B cell (primary cell): ENCODE measurements at regions not wholly inside any gene's neighbourhood (a gene's known extent, or its start where the extent isn't known, plus 50 kb on each side); places are given as distances from the start of the nearest gene placed in this dataset.

Experiments
- ATAC-seq: fragments of 200-7000 bp; cut with Tn5 transposase; one replicate; pipeline ENCODE4 v1.10.0; 2021; ENCODE audit warnings: low read depth, mild to moderate bottlenecking, moderate number of reproducible peaks, moderate library complexity
- CTCF ChIA-PET: fragments of 350-600 bp; sonication (Branson Sonifier 250); formaldehyde crosslinking; loops from one replicate; lab custom pipeline; 2021; ENCODE audit warnings: antibody characterized with exemption, inconsistent platforms; lab: Charles Lee
- POLR2A ChIA-PET: fragments of 350-600 bp; sonication (Branson Sonifier 250); formaldehyde crosslinking; loops from one replicate; lab custom pipeline; 2021; ENCODE audit warnings: antibody characterized with exemption; lab: Charles Lee
- DNase-seq: peaks from one replicate; pipeline ENCODE4 v3.0.0; 2013
- H2AFZ ChIP-seq: 2 replicates; pipeline ENCODE4 v1.6.1; 2012; ENCODE audit warnings: mild to moderate bottlenecking, low read depth, low read length; ENCODE audit not compliant: insufficient read depth, poor library complexity, severe bottlenecking
- H3K27ac ChIP-seq, 2 donors: 1 replicate in 1 of 2; 2 replicates in 1 of 2; pipeline ENCODE4 v1.5.1; 2012 to 2013; ENCODE audit warnings: low read length in 2 of 2, mild to moderate bottlenecking in 2 of 2, moderate library complexity in 1 of 2
- H3K27me3 ChIP-seq, 4 experiments: fragments of 200-600 bp in 1 of 4; sonication (generic) in 1 of 4; replicated peaks in 1 of 4; 1 replicate in 2 of 4; 2 replicates in 2 of 4; pipeline versions ENCODE4 v1.6.1 to v1.7.0; 2013 to 2016; ENCODE audit warnings: low read length in 3 of 4, mild to moderate bottlenecking in 2 of 4, mixed read lengths in 1 of 4, moderate library complexity in 1 of 4; ENCODE audit not compliant: insufficient read depth in 4 of 4, control insufficient read depth in 3 of 4; ENCODE audit errors: control extremely low read depth in 1 of 4
- H3K36me3 ChIP-seq, 2 experiments: replicated peaks in 1 of 2; 1 replicate in 1 of 2; 2 replicates in 1 of 2; pipeline versions ENCODE4 v1.6.1 to v1.7.1; 2013; ENCODE audit warnings: low read length in 1 of 2; ENCODE audit not compliant: insufficient read depth in 2 of 2, control insufficient read depth in 1 of 2; ENCODE audit errors: control extremely low read depth in 1 of 2, extremely low read depth in 1 of 2
- H3K4me1 ChIP-seq, 2 donors: fragments of 200-600 bp in 1 of 2; sonication (generic) in 1 of 2; 1 replicate in 1 of 2; 2 replicates in 1 of 2; pipeline versions ENCODE4 v1.5.1 to v1.6.1; 2013 to 2017; ENCODE audit warnings: low read length in 2 of 2; ENCODE audit not compliant: control insufficient read depth in 2 of 2, insufficient read depth in 2 of 2
- H3K4me2 ChIP-seq: replicated peaks from 2 replicates; pipeline ENCODE3; 2012; ENCODE audit warnings: mild to moderate bottlenecking, low read depth, low read length; ENCODE audit not compliant: poor library complexity, severe bottlenecking
- H3K4me3 ChIP-seq, 5 experiments: fragments of 200-600 bp in 1 of 5; sonication (generic) in 1 of 5; 1 replicate in 3 of 5; 2 replicates in 2 of 5; pipeline versions ENCODE4 v1.5.1 to v1.7.0; 2011 to 2016; ENCODE audit warnings: low read length in 4 of 5, mild to moderate bottlenecking in 4 of 5, low read depth in 2 of 5, control low read depth in 1 of 5, moderate library complexity in 1 of 5; ENCODE audit not compliant: insufficient read depth in 1 of 5; ENCODE audit errors: control extremely low read depth in 1 of 5, extremely low read depth in 1 of 5
- H3K79me2 ChIP-seq: fragments of 200-600 bp; sonication (generic); one replicate; pipeline ENCODE4 v1.6.0; 2016; ENCODE audit warnings: low read length; ENCODE audit not compliant: control insufficient read depth, insufficient read depth
- H3K9ac ChIP-seq: fragments of 200-600 bp; sonication (generic); 2 replicates; pipeline ENCODE4 v1.6.1; 2017; ENCODE audit warnings: mild to moderate bottlenecking, low read length, moderate library complexity
- H3K9me3 ChIP-seq, 3 donors: one replicate each; pipeline versions ENCODE4 v1.6.1 to v1.7.1; 2013; ENCODE audit warnings: low read length in 2 of 3; ENCODE audit not compliant: control insufficient read depth in 2 of 3, insufficient read depth in 1 of 3; ENCODE audit errors: control extremely low read depth in 1 of 3
- H4K20me1 ChIP-seq: 2 replicates; pipeline ENCODE4 v1.6.0; 2012; ENCODE audit warnings: mild to moderate bottlenecking, low read length; ENCODE audit not compliant: insufficient read depth, control insufficient read depth, poor library complexity, severe bottlenecking
- H3K27ac Mint-ChIP-seq: one replicate; pipeline ENCODE4 v1.8.0; 2021; ENCODE audit warnings: mixed read lengths
- H3K27me3 Mint-ChIP-seq: one replicate; pipeline ENCODE4 v1.8.0; 2021; ENCODE audit warnings: mixed read lengths
- H3K4me1 Mint-ChIP-seq: one replicate; pipeline ENCODE4 v1.8.0; 2021; ENCODE audit warnings: mixed read lengths
- H3K4me3 Mint-ChIP-seq: one replicate; pipeline ENCODE4 v1.8.0; 2021; ENCODE audit warnings: mixed read lengths
- H3K9me3 Mint-ChIP-seq: one replicate; pipeline ENCODE4 v1.8.0; 2022; ENCODE audit warnings: mixed read lengths; ENCODE audit not compliant: insufficient read depth
- EZH2 ChIP-seq: IDR thresholded peaks from 2 replicates; pipeline ENCODE4 v1.6.1; 2012; ENCODE audit warnings: borderline replicate concordance, low read depth, mild to moderate bottlenecking, moderate library complexity, low read length; ENCODE audit not compliant: insufficient read depth, poor library complexity, severe bottlenecking
- WGBS: methylation state at CpG from one replicate; pipeline ENCODE4 v1.1.5; 2013; ENCODE audit warnings: missing lambda C conversion rate; ENCODE audit not compliant: insufficient coverage; 5-methylcytosine and 5-hydroxymethylcytosine counted together
- intact Hi-C: fragments of 100-400 bp; cut with micrococcal nuclease; formaldehyde crosslinking; loops from one replicate; pipeline ENCODE4 v1.10.0; 2022
- TF ChIP-seq, protein P1 (sequence below): fragments of 200-600 bp; IDR thresholded peaks from one replicate; pipeline ENCODE4 v1.8.0; 2022; ENCODE audit warnings: antibody characterized with exemption, mild to moderate bottlenecking

GRCh38 chr14:98173305-98173704 is 1098.7 kb downstream of the BCL11B start:
- ATAC-seq, result no peak
- POLR2A ChIA-PET, result no interaction called here
- TF ChIP-seq, protein P1, sequence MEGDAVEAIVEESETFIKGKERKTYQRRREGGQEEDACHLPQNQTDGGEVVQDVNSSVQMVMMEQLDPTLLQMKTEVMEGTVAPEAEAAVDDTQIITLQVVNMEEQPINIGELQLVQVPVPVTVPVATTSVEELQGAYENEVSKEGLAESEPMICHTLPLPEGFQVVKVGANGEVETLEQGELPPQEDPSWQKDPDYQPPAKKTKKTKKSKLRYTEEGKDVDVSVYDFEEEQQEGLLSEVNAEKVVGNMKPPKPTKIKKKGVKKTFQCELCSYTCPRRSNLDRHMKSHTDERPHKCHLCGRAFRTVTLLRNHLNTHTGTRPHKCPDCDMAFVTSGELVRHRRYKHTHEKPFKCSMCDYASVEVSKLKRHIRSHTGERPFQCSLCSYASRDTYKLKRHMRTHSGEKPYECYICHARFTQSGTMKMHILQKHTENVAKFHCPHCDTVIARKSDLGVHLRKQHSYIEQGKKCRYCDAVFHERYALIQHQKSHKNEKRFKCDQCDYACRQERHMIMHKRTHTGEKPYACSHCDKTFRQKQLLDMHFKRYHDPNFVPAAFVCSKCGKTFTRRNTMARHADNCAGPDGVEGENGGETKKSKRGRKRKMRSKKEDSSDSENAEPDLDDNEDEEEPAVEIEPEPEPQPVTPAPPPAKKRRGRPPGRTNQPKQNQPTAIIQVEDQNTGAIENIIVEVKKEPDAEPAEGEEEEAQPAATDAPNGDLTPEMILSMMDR, result no peak
- no peak for TF ChIP-seq EZH2
- no peak for DNase-seq
- H3K9me3 Mint-ChIP-seq, result no peaks in the 10 kb centered on the region
- Histone ChIP-seq H3K79me2 (no peaks in the 10 kb centered on the region), H3K27me3 (no peaks in the 10 kb centered on the region), H2AFZ (peak overlapping the region; percentile 4), H3K9me3 (peaks cover 0 to 18% (median 0%) of the 10 kb centered on the region in 3 donors), H4K20me1 (no peaks in the 10 kb centered on the region), H3K27ac (no peak overlapping the region), H3K4me1 (no peaks in the 10 kb centered on the region), H3K36me3 (no peaks in the 10 kb centered on the region), H3K4me2 (no peak overlapping the region), H3K4me3 (no peak overlapping the region), H3K9ac (no peak overlapping the region)
- 3% methylated on average over 3 of the region's 7 CpGs for WGBS
- no peaks in the 10 kb centered on the region for H3K27me3 Mint-ChIP-seq
- H3K4me3 Mint-ChIP-seq, result no peak overlapping the region
- CTCF ChIA-PET, result no interaction called here
- no peaks in the 10 kb centered on the region for H3K4me1 Mint-ChIP-seq
- H3K27ac Mint-ChIP-seq, result no peak overlapping the region
- intact Hi-C loops, result no loop called here

DNA sequence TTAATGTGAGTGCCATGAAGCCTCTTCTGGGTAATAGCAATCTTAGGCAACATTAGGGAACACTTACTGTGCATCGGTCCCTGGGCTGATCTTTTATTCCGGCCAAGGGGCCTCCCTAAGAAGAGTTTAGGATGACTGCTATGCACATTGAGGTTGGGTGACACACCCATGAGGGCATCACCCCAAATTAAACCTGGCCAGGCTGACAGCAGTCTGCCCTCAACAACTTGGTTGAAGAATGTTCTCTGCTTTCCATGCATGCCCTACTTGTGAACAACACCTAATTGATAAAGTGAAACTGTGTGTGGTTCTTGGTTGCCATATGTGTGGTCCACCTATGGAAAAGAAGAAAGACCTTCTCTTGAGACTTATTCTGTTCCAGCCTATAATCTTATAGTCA is 1098.0 kb downstream of the BCL11B start:
- Histone ChIP-seq H3K4me2 (no peak overlapping the region), H3K9me3 (peaks cover 0 to 18% (median 0%) of the 10 kb centered on the region in 3 donors), H3K9ac (no peak overlapping the region), H3K4me3 (no peak overlapping the region), H4K20me1 (no peaks in the 10 kb centered on the region), H3K27me3 (no peaks in the 10 kb centered on the region), H2AFZ (no peak overlapping the region), H3K79me2 (no peaks in the 10 kb centered on the region), H3K36me3 (no peaks in the 10 kb centered on the region), H3K4me1 (no peaks in the 10 kb centered on the region), H3K27ac (no peak overlapping the region)
- DNase-seq (no peak), ATAC-seq (no peak)
- H3K4me3 Mint-ChIP-seq, result no peak overlapping the region
- TF ChIP-seq, protein P1, result no peak
- TF ChIP-seq EZH2, result no peak
- 100% methylated on average over 2 of the region's 2 CpGs for WGBS
- no peak overlapping the region for H3K27ac Mint-ChIP-seq
- intact Hi-C loops, result no loop called here
- no peaks in the 10 kb centered on the region for H3K9me3 Mint-ChIP-seq
- POLR2A ChIA-PET, result no interaction called here
- no peaks in the 10 kb centered on the region for H3K4me1 Mint-ChIP-seq
- no peaks in the 10 kb centered on the region for H3K27me3 Mint-ChIP-seq
- CTCF ChIA-PET, result no interaction called here
